ENCODE measurements at regions not wholly inside any gene's neighbourhood (a gene's known extent, or its start where the extent isn't known, plus 50 kb on each side); places are given as distances from the start of the nearest gene placed in this dataset.

DNA sequence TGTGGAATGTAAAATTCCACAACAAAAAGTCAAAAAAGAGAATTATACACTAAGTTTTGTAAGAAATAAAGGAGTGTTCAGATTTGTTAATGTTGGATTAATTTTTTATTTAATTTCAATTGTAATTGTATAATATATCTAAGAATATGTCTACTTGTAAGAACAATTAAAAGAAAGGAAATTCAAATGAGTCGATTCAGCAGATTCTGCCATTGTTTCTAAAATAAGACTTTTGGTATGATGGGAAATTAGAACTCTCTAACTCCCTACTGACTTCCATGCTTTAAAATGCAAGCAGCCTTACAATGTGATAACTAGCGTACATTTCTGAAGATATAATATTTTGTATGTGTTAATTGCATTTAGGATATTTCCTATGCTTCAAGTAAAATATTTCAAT, 395.9 kb upstream of the ZNF717 start:
- ATAC-seq (replicated peaks in 1 of 2): no peak
- Mint-ChIP-seq H3K27ac (no peak overlapping the region), H3K36me3 (ENCODE audit: insufficient read depth in 2 of 2) (no peaks in the 10 kb centered on the region), H3K4me1 (ENCODE audit: low read depth) (no peaks in the 10 kb centered on the region), H3K27me3 (ENCODE audit: low read depth) (no peaks in the 10 kb centered on the region), H3K4me3 (no peak overlapping the region), H3K9me3 (peaks cover 14 to 18% of the 10 kb centered on the region in 2 donors)
- DNase-seq: no peak

GRCh38 chr3:76198086-76198485, 412.7 kb upstream of the ZNF717 start:
- peaks cover 0 to 6% of the 10 kb centered on the region in 2 donors for H3K9me3 Mint-ChIP-seq
- no peaks in the 10 kb centered on the region for H3K36me3 Mint-ChIP-seq (ENCODE audit: insufficient read depth in 2 of 2)
- DNase-seq: no peak
- H3K27ac Mint-ChIP-seq: no peak overlapping the region
- H3K4me1 Mint-ChIP-seq (ENCODE audit: low read depth): no peaks in the 10 kb centered on the region
- ATAC-seq (replicated peaks in 1 of 2): no peak
- H3K27me3 Mint-ChIP-seq (ENCODE audit: low read depth): no peaks in the 10 kb centered on the region
- no peak overlapping the region for H3K4me3 Mint-ChIP-seq

GRCh38 chr3:76199382-76199781, 414.0 kb upstream of the ZNF717 start:
- Mint-ChIP-seq H3K36me3 (ENCODE audit: insufficient read depth in 2 of 2) (peaks cover 0 to 2% of the 10 kb centered on the region in 2 donors), H3K27me3 (ENCODE audit: low read depth) (no peaks in the 10 kb centered on the region), H3K9me3 (peaks cover 4 to 6% of the 10 kb centered on the region in 2 donors), H3K4me1 (ENCODE audit: low read depth) (no peaks in the 10 kb centered on the region), H3K4me3 (no peak overlapping the region), H3K27ac (no peak overlapping the region)
- no peak for DNase-seq
- no peak for ATAC-seq (replicated peaks in 1 of 2)

DNA sequence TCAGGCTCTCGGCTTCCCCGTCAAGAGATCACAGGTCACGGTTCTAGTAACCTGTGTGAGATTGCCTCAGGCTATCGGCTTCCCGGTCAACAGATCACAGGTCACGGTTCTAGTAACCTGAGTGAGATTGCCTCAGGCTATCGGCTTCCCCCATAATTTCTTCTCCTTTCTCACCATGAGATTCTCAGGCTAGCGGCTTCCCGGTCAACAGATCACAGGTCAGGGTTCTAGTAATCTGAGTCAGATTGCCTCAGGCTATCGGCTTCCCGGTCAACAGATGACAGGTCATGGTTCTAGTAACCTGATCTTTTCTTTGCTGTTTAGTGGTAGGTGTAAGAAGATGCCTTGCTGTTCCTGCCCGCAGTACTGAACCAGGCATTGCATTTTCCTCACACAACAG, 418.2 kb upstream of the ZNF717 start:
- peaks cover 0 to 2% of the 10 kb centered on the region in 2 donors for H3K36me3 Mint-ChIP-seq (ENCODE audit: insufficient read depth in 2 of 2)

GRCh38 chr3:76206346-76206745, 421.0 kb upstream of the ZNF717 start:
- no peak overlapping the region for H3K4me3 Mint-ChIP-seq
- ATAC-seq (replicated peaks in 1 of 2): no peak
- peaks cover 0 to 2% of the 10 kb centered on the region in 2 donors for H3K36me3 Mint-ChIP-seq (ENCODE audit: insufficient read depth in 2 of 2)
- DNase-seq: no peak
- H3K27ac Mint-ChIP-seq: no peak overlapping the region
- H3K9me3 Mint-ChIP-seq: peaks cover 8 to 15% of the 10 kb centered on the region in 2 donors
- no peaks in the 10 kb centered on the region for H3K27me3 Mint-ChIP-seq (ENCODE audit: low read depth)
- H3K4me1 Mint-ChIP-seq (ENCODE audit: low read depth): no peaks in the 10 kb centered on the region

More for the DNA sequence above, 418.2 kb upstream of the ZNF717 start:
- ATAC-seq (replicated peaks in 1 of 2) (no peak), DNase-seq (no peak)
- no peak overlapping the region for H3K27ac Mint-ChIP-seq
- H3K27me3 Mint-ChIP-seq (ENCODE audit: low read depth): no peaks in the 10 kb centered on the region
- no peaks in the 10 kb centered on the region for H3K4me1 Mint-ChIP-seq (ENCODE audit: low read depth)
- H3K9me3 Mint-ChIP-seq: peaks cover 8 to 13% of the 10 kb centered on the region in 2 donors
- no peak overlapping the region for H3K4me3 Mint-ChIP-seq

GRCh38 chr3:76212679-76213078, 427.3 kb upstream of the ZNF717 start:
- Mint-ChIP-seq H3K36me3 (ENCODE audit: insufficient read depth in 2 of 2) (peaks cover 0 to 4% of the 10 kb centered on the region in 2 donors), H3K9me3 (peaks cover 14 to 15% of the 10 kb centered on the region in 2 donors), H3K27me3 (ENCODE audit: low read depth) (no peaks in the 10 kb centered on the region), H3K4me3 (no peak overlapping the region), H3K27ac (no peak overlapping the region), H3K4me1 (ENCODE audit: low read depth) (no peaks in the 10 kb centered on the region)
- DNase-seq: no peak
- ATAC-seq (replicated peaks in 1 of 2): no peak

DNA sequence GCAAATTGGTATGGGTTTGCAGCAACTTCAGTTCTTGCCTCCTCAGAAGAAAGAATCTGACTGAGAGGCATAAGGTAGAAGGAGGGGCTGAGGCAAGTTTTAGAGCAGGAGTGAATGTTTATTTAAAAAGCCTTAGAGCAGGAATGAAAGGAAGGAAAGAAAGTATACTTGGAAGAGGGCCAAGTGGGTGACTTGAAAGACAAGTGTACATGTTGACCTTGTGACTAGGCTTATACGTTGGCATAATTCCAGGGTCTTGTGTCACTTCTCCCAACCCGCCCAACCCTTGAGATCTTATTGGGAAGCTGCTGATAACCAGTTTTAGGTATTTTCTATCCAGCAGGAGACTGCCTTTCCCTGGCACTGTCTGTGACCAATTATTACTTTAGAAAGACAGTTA, 436.9 kb upstream of the ZNF717 start:
- Mint-ChIP-seq H3K27me3 (ENCODE audit: low read depth) (no peaks in the 10 kb centered on the region), H3K27ac (no peak overlapping the region), H3K36me3 (ENCODE audit: insufficient read depth in 2 of 2) (peaks cover 0 to 2% of the 10 kb centered on the region in 2 donors), H3K9me3 (peaks cover 10 to 13% of the 10 kb centered on the region in 2 donors), H3K4me1 (ENCODE audit: low read depth) (no peaks in the 10 kb centered on the region), H3K4me3 (no peak overlapping the region)
- no peak for DNase-seq
- ATAC-seq (replicated peaks in 1 of 2): no peak

- peaks cover 7 to 10% of the 10 kb centered on the region in 2 donors for H3K9me3 Mint-ChIP-seq
- H3K27ac Mint-ChIP-seq: no peak overlapping the region
- H3K36me3 Mint-ChIP-seq (ENCODE audit: insufficient read depth in 2 of 2): no peaks in the 10 kb centered on the region
- H3K4me3 Mint-ChIP-seq: no peak overlapping the region
- DNase-seq (no peak), ATAC-seq (replicated peaks in 1 of 2) (no peak)
- no peaks in the 10 kb centered on the region for H3K4me1 Mint-ChIP-seq (ENCODE audit: low read depth)
- H3K27me3 Mint-ChIP-seq (ENCODE audit: low read depth): no peaks in the 10 kb centered on the region
These were observed 445.9 kb upstream of the ZNF717 start for GRCh38 chr3:76231258-76231657.

GRCh38 chr3:76242886-76243753, 457.8 kb upstream of the ZNF717 start:
- H3K4me3 Mint-ChIP-seq: no peak overlapping the region
- DNase-seq (no peak), ATAC-seq (replicated peaks in 1 of 2) (no peak)
- no peak overlapping the region for H3K27ac Mint-ChIP-seq
- H3K4me1 Mint-ChIP-seq (ENCODE audit: low read depth): no peaks in the 10 kb centered on the region
- H3K27me3 Mint-ChIP-seq (ENCODE audit: low read depth): no peaks in the 10 kb centered on the region
- no peaks in the 10 kb centered on the region for H3K36me3 Mint-ChIP-seq (ENCODE audit: insufficient read depth in 2 of 2)
- peaks cover 2 to 5% of the 10 kb centered on the region in 2 donors for H3K9me3 Mint-ChIP-seq

DNA sequence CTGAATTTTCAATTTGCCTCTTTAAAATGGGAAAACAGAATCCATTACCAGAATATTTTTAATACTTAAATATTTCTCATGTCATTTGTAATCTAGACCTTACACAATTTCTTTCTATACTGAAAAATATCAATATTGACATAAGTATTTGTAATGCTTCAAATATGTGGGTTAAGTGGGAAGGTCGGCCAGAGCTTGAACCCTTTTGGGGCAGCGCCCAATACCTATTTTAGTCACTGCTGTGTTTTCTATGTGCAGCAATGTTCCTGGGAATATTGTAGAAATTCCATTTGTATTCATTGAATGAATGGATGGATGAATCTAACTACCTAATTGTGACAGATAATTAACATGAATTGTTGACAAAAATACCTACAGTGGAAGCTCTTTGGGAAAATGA, 459.7 kb upstream of the ZNF717 start:
- ATAC-seq (replicated peaks in 1 of 2) (no peak), DNase-seq (no peak)
- no peaks in the 10 kb centered on the region for H3K27me3 Mint-ChIP-seq (ENCODE audit: low read depth)
- H3K36me3 Mint-ChIP-seq (ENCODE audit: insufficient read depth in 2 of 2): no peaks in the 10 kb centered on the region
- H3K4me1 Mint-ChIP-seq (ENCODE audit: low read depth): no peaks in the 10 kb centered on the region
- no peak overlapping the region for H3K27ac Mint-ChIP-seq
- H3K4me3 Mint-ChIP-seq: no peak overlapping the region
- H3K9me3 Mint-ChIP-seq: peaks cover 2 to 5% of the 10 kb centered on the region in 2 donors

DNA sequence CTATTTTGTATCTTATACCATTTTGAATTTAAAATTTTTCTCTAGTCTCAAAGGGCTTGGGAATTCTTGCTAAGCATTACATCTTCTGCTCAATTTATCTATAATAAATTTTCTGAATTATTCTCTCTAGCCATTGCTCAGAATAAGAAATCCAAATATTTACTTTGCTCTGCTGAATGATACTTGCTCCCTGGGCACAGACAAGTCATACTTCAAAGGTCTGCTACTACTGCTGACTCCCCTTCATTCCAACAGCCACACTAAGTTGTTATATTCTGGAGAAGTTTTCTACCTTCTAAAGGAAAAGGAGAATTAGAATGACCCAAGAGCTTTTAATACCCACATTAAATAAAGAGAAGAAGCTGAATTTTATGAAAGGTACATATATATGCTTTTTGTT, 460.3 kb upstream of the ZNF717 start:
- peaks cover 2 to 5% of the 10 kb centered on the region in 2 donors for H3K9me3 Mint-ChIP-seq
- no peak overlapping the region for H3K4me3 Mint-ChIP-seq
- ATAC-seq (replicated peaks in 1 of 2): no peak
- no peaks in the 10 kb centered on the region for H3K27me3 Mint-ChIP-seq (ENCODE audit: low read depth)
- no peak overlapping the region for H3K27ac Mint-ChIP-seq
- DNase-seq: no peak
- H3K36me3 Mint-ChIP-seq (ENCODE audit: insufficient read depth in 2 of 2): no peaks in the 10 kb centered on the region
- no peaks in the 10 kb centered on the region for H3K4me1 Mint-ChIP-seq (ENCODE audit: low read depth)

DNA sequence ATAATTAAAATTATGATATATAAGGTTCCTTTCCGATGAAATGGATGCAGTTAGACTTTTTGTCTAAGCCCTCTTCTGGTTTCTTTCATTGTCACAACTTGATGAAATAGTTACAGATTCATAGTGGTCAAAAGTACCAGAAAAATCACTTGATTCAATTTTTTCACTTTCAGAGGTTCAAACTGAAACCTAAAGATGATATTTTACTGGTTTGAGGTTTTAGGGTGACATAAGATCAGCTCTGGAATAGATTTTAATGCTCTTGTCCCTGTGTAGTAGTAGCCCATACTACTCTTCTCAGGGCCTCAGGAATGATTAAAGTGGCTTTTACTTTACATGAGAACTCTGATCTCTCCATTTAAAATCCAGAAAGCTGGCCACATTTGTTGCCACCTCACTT, 479.1 kb upstream of the ZNF717 start:
- Mint-ChIP-seq H3K4me1 (ENCODE audit: low read depth) (no peaks in the 10 kb centered on the region), H3K27me3 (ENCODE audit: low read depth) (no peaks in the 10 kb centered on the region), H3K36me3 (ENCODE audit: insufficient read depth in 2 of 2) (no peaks in the 10 kb centered on the region), H3K27ac (no peak overlapping the region), H3K9me3 (peaks cover 0 to 16% of the 10 kb centered on the region in 2 donors), H3K4me3 (no peak overlapping the region)
- DNase-seq (no peak), ATAC-seq (replicated peaks in 1 of 2) (no peak)

DNA sequence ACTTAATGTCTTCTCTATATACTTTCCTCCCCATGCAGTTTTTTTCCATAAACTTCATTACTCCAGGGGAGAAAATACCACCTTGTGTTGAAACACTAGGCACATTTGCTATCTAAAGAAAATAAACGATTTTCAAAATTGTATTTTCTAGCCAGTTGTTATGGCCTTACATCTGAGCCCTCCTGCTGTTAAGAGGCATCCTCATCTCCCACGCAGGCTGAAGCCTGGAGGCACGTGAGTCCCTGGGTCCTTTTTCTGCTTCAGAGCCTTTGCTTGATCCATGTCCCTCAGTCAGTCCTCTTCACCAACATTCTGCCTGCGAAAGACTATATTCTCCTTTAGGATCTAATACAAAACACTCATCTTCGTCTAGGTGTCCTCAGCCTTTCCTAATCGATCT, 479.6 kb upstream of the ZNF717 start:
- ATAC-seq (replicated peaks in 1 of 2): no peak
- H3K27ac Mint-ChIP-seq: no peak overlapping the region
- no peak for DNase-seq
- H3K4me1 Mint-ChIP-seq (ENCODE audit: low read depth): no peaks in the 10 kb centered on the region
- peaks cover 0 to 11% of the 10 kb centered on the region in 2 donors for H3K9me3 Mint-ChIP-seq
- H3K4me3 Mint-ChIP-seq: no peak overlapping the region
- no peaks in the 10 kb centered on the region for H3K27me3 Mint-ChIP-seq (ENCODE audit: low read depth)
- no peaks in the 10 kb centered on the region for H3K36me3 Mint-ChIP-seq (ENCODE audit: insufficient read depth in 2 of 2)

DNA sequence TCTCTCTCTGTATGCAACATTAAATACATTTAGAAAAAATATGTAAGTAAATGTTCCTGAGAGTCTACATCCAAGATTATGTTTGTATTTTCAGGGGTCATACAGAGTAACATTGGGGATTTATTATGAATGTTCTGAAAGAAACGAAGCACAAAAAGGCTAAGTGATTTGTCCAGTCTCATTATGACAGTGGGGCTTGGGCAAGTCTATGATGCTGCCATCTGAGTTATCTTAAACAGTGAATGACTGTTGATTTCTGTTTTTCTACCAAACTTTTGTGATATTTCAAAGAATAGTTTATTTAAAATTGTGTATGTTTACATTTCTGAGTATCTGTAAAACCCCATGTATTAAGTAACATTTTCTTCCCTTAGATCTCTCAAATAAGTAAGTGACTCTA, 481.2 kb upstream of the ZNF717 start:
- Mint-ChIP-seq H3K4me3 (no peak overlapping the region), H3K27ac (no peak overlapping the region), H3K36me3 (ENCODE audit: insufficient read depth in 2 of 2) (no peaks in the 10 kb centered on the region), H3K4me1 (ENCODE audit: low read depth) (no peaks in the 10 kb centered on the region), H3K9me3 (peaks cover under 1 to 12% of the 10 kb centered on the region in 2 donors), H3K27me3 (ENCODE audit: low read depth) (no peaks in the 10 kb centered on the region)
- ATAC-seq (replicated peaks in 1 of 2): no peak
- no peak for DNase-seq
